ENCODE measurements at regions not wholly inside any gene's neighbourhood (a gene's known extent, or its start where the extent isn't known, plus 50 kb on each side); places are given as distances from the start of the nearest gene placed in this dataset.

DNA sequence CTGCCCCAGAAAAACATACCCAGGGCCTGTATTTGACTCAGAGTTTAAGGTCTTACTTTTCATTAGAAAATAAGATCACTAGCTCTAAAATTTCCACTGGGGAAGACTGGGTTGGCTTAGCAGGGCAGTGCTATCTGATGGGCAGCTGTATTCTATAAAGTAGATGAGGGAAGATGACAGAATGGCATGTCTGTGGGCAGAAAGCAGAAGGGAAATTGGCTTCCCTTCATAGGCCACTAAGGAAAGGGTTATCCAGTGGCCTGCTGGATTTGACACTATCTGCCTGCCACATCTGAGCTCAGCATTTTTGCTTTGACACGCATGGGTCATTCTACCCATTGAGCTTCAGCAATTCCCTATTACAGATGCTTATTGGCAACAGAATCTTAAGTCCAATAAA lies 461.3 kb upstream of the RASGRP1 start (continued):
- TF ChIP-seq, protein P1, sequence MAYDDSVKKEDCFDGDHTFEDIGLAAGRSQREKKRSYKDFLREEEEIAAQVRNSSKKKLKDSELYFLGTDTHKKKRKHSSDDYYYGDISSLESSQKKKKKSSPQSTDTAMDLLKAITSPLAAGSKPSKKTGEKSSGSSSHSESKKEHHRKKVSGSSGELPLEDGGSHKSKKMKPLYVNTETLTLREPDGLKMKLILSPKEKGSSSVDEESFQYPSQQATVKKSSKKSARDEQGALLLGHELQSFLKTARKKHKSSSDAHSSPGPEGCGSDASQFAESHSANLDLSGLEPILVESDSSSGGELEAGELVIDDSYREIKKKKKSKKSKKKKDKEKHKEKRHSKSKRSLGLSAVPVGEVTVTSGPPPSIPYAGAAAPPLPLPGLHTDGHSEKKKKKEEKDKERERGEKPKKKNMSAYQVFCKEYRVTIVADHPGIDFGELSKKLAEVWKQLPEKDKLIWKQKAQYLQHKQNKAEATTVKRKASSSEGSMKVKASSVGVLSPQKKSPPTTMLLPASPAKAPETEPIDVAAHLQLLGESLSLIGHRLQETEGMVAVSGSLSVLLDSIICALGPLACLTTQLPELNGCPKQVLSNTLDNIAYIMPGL (CRISPR knock-in tag; IDR thresholded peaks at IDR 0.05; ENCODE audit: borderline replicate concordance in 1 of 2, low read depth in 1 of 2): no peak
- no peak for TF ChIP-seq ZNF383 (CRISPR knock-in tag; IDR thresholded peaks at IDR 0.05; ENCODE audit: borderline replicate concordance)

DNA sequence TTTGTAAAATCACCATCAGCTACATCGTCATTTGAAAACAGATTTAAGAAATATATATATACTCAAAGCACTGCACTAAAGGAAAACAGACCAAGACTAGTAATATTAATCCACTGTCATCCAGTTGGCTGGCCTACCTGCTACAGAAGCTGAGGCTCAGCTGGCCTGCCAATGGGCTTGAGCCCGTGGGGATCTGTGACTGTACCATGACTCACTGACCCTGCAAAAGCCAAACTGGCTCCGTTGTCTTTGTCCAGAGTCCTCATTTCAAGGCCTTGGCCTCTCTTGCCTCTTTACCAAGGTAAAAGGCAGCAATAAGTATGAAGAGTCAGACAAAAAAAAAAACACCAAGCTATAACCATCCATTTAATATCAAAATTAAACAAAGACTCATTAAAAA lies 463.5 kb upstream of the RASGRP1 start:
- intact Hi-C loops (cut with micrococcal nuclease; ENCODE audit: unreplicated experiment) (no loop called here), in situ Hi-C loops (cut with HindIII; ENCODE audit: extremely low pct_ligation_motif_present, low pct_unique_long_range_greater_than_20kb) (no loop called here)
- ChIA-PET POLR2A (no interaction called here), CTCF (ENCODE audit: low intra/inter-chr PET ratio, low total read pairs) (no interaction called here)
- H2AFZ ChIP-seq (ENCODE audit: low read length): no peak overlapping the region
- no peak overlapping the region for H3K4me2 ChIP-seq (ENCODE audit: low read depth, low read length)
- no peak overlapping the region for H3K4me3 ChIP-seq (replicated peaks in 1 of 3; ENCODE audit: insufficient read depth in 1 of 3, low read depth in 2 of 3, low read length in 3 of 3)
- H3K9ac ChIP-seq (ENCODE audit: insufficient read depth, low read depth, low read length): no peak overlapping the region
- FAIRE-seq: no peak
- no peaks in the 10 kb centered on the region for H3K4me1 ChIP-seq (ENCODE audit: insufficient read depth, low read length)
- H3K27ac ChIP-seq (ENCODE audit: extremely low read length, insufficient read depth, low read length): no peak overlapping the region
- H3K36me3 ChIP-seq (replicated peaks in 1 of 2; ENCODE audit: control insufficient read depth in 1 of 2, insufficient read depth in 2 of 2, low read length in 2 of 2): no peaks in the 10 kb centered on the region
- H4K20me1 ChIP-seq (ENCODE audit: insufficient read depth, low read length): no peaks in the 10 kb centered on the region
- no TSS peak for BruUV-seq (replicated peaks)
- no peak for ATAC-seq
- no peaks in the 10 kb centered on the region for H3K79me2 ChIP-seq (ENCODE audit: insufficient read depth, low read length)
- no peaks in the 10 kb centered on the region for H3K9me3 ChIP-seq (ENCODE audit: low read length)
- no peak for DNase-seq (ENCODE audit: low spot score)
- no peaks in the 10 kb centered on the region for H3K27me3 ChIP-seq (ENCODE audit: control insufficient read depth in 1 of 2, insufficient read depth in 2 of 2, low read length in 2 of 2)
- 0% methylated on average over 3 of the region's 3 CpGs for WGBS (ENCODE audit: low lambda C conversion rate)
- TF ChIP-seq PHB2 (IDR thresholded peaks at IDR 0.05; ENCODE audit: partially characterized antibody): no peak
- no peak for TF ChIP-seq ZIK1 (CRISPR knock-in tag; IDR thresholded peaks at IDR 0.05; ENCODE audit: borderline replicate concordance, low read depth)
- TF ChIP-seq, protein P2, sequence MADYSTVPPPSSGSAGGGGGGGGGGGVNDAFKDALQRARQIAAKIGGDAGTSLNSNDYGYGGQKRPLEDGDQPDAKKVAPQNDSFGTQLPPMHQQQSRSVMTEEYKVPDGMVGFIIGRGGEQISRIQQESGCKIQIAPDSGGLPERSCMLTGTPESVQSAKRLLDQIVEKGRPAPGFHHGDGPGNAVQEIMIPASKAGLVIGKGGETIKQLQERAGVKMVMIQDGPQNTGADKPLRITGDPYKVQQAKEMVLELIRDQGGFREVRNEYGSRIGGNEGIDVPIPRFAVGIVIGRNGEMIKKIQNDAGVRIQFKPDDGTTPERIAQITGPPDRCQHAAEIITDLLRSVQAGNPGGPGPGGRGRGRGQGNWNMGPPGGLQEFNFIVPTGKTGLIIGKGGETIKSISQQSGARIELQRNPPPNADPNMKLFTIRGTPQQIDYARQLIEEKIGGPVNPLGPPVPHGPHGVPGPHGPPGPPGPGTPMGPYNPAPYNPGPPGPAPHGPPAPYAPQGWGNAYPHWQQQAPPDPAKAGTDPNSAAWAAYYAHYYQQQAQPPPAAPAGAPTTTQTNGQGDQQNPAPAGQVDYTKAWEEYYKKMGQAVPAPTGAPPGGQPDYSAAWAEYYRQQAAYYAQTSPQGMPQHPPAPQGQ (CRISPR knock-in tag; IDR thresholded peaks at IDR 0.05; ENCODE audit: borderline replicate concordance): no peak
- TF ChIP-seq, protein P3, sequence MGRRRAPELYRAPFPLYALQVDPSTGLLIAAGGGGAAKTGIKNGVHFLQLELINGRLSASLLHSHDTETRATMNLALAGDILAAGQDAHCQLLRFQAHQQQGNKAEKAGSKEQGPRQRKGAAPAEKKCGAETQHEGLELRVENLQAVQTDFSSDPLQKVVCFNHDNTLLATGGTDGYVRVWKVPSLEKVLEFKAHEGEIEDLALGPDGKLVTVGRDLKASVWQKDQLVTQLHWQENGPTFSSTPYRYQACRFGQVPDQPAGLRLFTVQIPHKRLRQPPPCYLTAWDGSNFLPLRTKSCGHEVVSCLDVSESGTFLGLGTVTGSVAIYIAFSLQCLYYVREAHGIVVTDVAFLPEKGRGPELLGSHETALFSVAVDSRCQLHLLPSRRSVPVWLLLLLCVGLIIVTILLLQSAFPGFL (CRISPR knock-in tag; IDR thresholded peaks at IDR 0.05): no peak
- TF ChIP-seq, protein P4, sequence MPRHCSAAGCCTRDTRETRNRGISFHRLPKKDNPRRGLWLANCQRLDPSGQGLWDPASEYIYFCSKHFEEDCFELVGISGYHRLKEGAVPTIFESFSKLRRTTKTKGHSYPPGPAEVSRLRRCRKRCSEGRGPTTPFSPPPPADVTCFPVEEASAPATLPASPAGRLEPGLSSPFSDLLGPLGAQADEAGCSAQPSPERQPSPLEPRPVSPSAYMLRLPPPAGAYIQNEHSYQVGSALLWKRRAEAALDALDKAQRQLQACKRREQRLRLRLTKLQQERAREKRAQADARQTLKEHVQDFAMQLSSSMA (CRISPR knock-in tag; IDR thresholded peaks at IDR 0.05): no peak
- TF ChIP-seq ZMAT3 (CRISPR knock-in tag; conservative IDR thresholded peaks at IDR 0.05): no peak
- TF ChIP-seq THYN1 (CRISPR knock-in tag; IDR thresholded peaks at IDR 0.05; ENCODE audit: borderline replicate concordance, low read depth): no peak
- no peak for TF ChIP-seq MIER3 (CRISPR knock-in tag; IDR thresholded peaks at IDR 0.05; ENCODE audit: borderline replicate concordance)
- no peak for TF ChIP-seq ZNF530 (CRISPR knock-in tag; IDR thresholded peaks at IDR 0.05; ENCODE audit: low read depth)
- TF ChIP-seq, protein P5, sequence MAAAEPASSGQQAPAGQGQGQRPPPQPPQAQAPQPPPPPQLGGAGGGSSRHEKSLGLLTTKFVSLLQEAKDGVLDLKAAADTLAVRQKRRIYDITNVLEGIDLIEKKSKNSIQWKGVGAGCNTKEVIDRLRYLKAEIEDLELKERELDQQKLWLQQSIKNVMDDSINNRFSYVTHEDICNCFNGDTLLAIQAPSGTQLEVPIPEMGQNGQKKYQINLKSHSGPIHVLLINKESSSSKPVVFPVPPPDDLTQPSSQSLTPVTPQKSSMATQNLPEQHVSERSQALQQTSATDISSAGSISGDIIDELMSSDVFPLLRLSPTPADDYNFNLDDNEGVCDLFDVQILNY (CRISPR knock-in tag; conservative IDR thresholded peaks at IDR 0.05): no peak
- TF ChIP-seq, protein P6, sequence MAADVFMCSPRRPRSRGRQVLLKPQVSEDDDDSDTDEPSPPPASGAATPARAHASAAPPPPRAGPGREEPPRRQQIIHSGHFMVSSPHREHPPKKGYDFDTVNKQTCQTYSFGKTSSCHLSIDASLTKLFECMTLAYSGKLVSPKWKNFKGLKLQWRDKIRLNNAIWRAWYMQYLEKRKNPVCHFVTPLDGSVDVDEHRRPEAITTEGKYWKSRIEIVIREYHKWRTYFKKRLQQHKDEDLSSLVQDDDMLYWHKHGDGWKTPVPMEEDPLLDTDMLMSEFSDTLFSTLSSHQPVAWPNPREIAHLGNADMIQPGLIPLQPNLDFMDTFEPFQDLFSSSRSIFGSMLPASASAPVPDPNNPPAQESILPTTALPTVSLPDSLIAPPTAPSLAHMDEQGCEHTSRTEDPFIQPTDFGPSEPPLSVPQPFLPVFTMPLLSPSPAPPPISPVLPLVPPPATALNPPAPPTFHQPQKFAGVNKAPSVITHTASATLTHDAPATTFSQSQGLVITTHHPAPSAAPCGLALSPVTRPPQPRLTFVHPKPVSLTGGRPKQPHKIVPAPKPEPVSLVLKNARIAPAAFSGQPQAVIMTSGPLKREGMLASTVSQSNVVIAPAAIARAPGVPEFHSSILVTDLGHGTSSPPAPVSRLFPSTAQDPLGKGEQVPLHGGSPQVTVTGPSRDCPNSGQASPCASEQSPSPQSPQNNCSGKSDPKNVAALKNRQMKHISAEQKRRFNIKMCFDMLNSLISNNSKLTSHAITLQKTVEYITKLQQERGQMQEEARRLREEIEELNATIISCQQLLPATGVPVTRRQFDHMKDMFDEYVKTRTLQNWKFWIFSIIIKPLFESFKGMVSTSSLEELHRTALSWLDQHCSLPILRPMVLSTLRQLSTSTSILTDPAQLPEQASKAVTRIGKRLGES (CRISPR knock-in tag; IDR thresholded peaks at IDR 0.05; ENCODE audit: borderline replicate concordance): no peak
